Upper lobe of left lung (tissue), 6 donors: ENCODE measurements at regions not wholly inside any gene's neighbourhood (a gene's known extent, or its start where the extent isn't known, plus 50 kb on each side); places are given as distances from the start of the nearest gene placed in this dataset.

Source experiments
- ATAC-seq, 2 donors: fragments of 200-7000 bp; cut with Tn5 transposase; one replicate each; pipeline ENCODE4 v1.9.1; 2022; ENCODE audit warnings: mild to moderate bottlenecking in 2 of 2, moderate library complexity in 2 of 2; ENCODE audit not compliant: low FRiP score in 2 of 2
- DNase-seq, 2 donors: peaks; one replicate each; pipeline ENCODE4 v3.0.0-alpha.2; 2019 to 2020
- H3K27ac ChIP-seq, 4 donors: fragments of 200-600 bp; sonication (generic); one replicate each; pipeline ENCODE4 v1.5.1; 2016 to 2019
- H3K27me3 ChIP-seq, 4 donors: fragments of 200-600 bp; sonication (generic); one replicate each; pipeline ENCODE4 v1.5.1; 2017 to 2019
- H3K36me3 ChIP-seq, 4 donors: fragments of 200-600 bp; sonication (generic); one replicate each; pipeline ENCODE4 v1.5.1; 2016 to 2019
- H3K4me1 ChIP-seq, 4 donors: fragments of 200-600 bp; sonication (generic); one replicate each; pipeline ENCODE4 v1.5.1; 2018 to 2019
- H3K4me3 ChIP-seq, 4 donors: fragments of 200-600 bp; sonication (generic); one replicate each; pipeline ENCODE4 v1.5.1; 2017 to 2019; ENCODE audit warnings: mild to moderate bottlenecking in 2 of 4, moderate library complexity in 1 of 4
- H3K9me3 ChIP-seq, 4 donors: fragments of 200-600 bp; sonication (generic); one replicate each; pipeline ENCODE4 v1.5.1; 2018 to 2019
- EP300 ChIP-seq, 4 donors: sonication (generic); formaldehyde crosslinking; IDR thresholded peaks; one replicate each; pipeline ENCODE4 v1.5.1; 2017; ENCODE audit warnings: antibody characterized with exemption in 4 of 4, control low read depth in 2 of 4
- POLR2A ChIP-seq, 4 donors: fragments of 450-650 bp; IDR thresholded peaks; one replicate each; pipeline ENCODE4 v1.5.1; 2016 to 2017; ENCODE audit warnings: antibody characterized with exemption in 4 of 4, mild to moderate bottlenecking in 2 of 4
- POLR2AphosphoS5 ChIP-seq, 2 donors: sonication (generic); formaldehyde crosslinking; IDR thresholded peaks; one replicate each; pipeline ENCODE4 v1.5.1; 2017; ENCODE audit warnings: antibody characterized with exemption in 2 of 2
- WGBS, 2 donors: methylation state at CpG; one replicate each; pipeline ENCODE4 v1.1.5; 2017 to 2018; 5-methylcytosine and 5-hydroxymethylcytosine counted together
- TF ChIP-seq, protein P1 (sequence below), 6 experiments: fragments of 450-650 bp in 4 of 6; fragments of 200-600 bp in 2 of 6; sonication (generic) in 2 of 6; IDR thresholded peaks; one replicate each; pipeline ENCODE4 v1.5.1; 2016 to 2019; ENCODE audit warnings: antibody characterized with exemption in 6 of 6
- donor health status: DM: no; HTN: no; CAD: no; lungs with moderate emphysema.
- donor health status: DM: no; HTN: yes; CAD: no; lungs with severe emphysema.

DNA sequence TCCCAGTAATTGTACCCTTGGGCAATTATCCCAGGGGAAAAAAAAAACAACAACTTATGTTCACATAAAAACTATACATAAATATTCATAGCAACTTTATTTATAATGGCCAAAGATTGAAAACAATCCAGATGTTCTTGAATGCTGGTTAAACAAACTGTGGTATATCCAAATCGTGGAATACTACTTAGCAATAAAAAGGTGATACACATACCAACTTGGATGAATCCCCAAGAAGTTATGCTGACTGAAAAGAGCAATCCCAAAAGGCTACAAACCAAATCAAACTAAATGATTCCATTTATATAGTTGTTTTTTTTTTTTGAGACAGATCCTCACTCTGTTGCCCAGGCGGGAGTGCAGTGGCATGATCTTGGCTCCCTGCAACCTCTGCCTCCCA is 129.7 kb downstream of the QRSL1 start:
- Histone ChIP-seq H3K4me1 (no peaks in the 10 kb centered on the region), H3K4me3 (no peak overlapping the region), H3K36me3 (no peaks in the 10 kb centered on the region), H3K9me3 (no peaks in the 10 kb centered on the region), H3K27ac (no peak overlapping the region), H3K27me3 (no peaks in the 10 kb centered on the region)
- no peak for ATAC-seq
- 95 to 96% methylated on average over 2 of the region's 2 CpGs for WGBS, 2 donors
- no peak for DNase-seq
- TF ChIP-seq EP300 (IDR thresholded peaks at IDR 0.05) = no peak
- TF ChIP-seq POLR2A (IDR thresholded peaks at IDR 0.05) = no peak
- TF ChIP-seq POLR2AphosphoS5 (IDR thresholded peaks at IDR 0.05) = no peak
- TF ChIP-seq, protein P1, sequence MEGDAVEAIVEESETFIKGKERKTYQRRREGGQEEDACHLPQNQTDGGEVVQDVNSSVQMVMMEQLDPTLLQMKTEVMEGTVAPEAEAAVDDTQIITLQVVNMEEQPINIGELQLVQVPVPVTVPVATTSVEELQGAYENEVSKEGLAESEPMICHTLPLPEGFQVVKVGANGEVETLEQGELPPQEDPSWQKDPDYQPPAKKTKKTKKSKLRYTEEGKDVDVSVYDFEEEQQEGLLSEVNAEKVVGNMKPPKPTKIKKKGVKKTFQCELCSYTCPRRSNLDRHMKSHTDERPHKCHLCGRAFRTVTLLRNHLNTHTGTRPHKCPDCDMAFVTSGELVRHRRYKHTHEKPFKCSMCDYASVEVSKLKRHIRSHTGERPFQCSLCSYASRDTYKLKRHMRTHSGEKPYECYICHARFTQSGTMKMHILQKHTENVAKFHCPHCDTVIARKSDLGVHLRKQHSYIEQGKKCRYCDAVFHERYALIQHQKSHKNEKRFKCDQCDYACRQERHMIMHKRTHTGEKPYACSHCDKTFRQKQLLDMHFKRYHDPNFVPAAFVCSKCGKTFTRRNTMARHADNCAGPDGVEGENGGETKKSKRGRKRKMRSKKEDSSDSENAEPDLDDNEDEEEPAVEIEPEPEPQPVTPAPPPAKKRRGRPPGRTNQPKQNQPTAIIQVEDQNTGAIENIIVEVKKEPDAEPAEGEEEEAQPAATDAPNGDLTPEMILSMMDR (IDR thresholded peaks at IDR 0.05) = no peak

- TF ChIP-seq EP300 (IDR thresholded peaks at IDR 0.05) (no peak), POLR2AphosphoS5 (IDR thresholded peaks at IDR 0.05) (no peak), POLR2A (IDR thresholded peaks at IDR 0.05) (no peak)
- TF ChIP-seq, protein P1 (IDR thresholded peaks at IDR 0.05) = no peak
- ATAC-seq (no peak), DNase-seq (peak in 1 of 2 donors; percentile 54)
- Histone ChIP-seq H3K4me3 (no peak overlapping the region), H3K27me3 (no peaks in the 10 kb centered on the region), H3K36me3 (no peaks in the 10 kb centered on the region), H3K27ac (no peak overlapping the region), H3K9me3 (no peaks in the 10 kb centered on the region), H3K4me1 (no peaks in the 10 kb centered on the region)
- 70 to 77% methylated on average over 16 of the region's 16 CpGs for WGBS, 2 donors
Measured at GRCh38 chr6:106757722-106758467, 128.5 kb downstream of the QRSL1 start.

GRCh38 chr6:106757267-106757666 is 127.9 kb downstream of the QRSL1 start:
- Histone ChIP-seq H3K4me3 (no peak overlapping the region), H3K9me3 (no peaks in the 10 kb centered on the region), H3K27ac (no peak overlapping the region), H3K36me3 (no peaks in the 10 kb centered on the region), H3K4me1 (no peaks in the 10 kb centered on the region), H3K27me3 (no peaks in the 10 kb centered on the region)
- TF ChIP-seq, protein P1 (IDR thresholded peaks at IDR 0.05) = no peak
- TF ChIP-seq EP300 (IDR thresholded peaks at IDR 0.05) (peak in 1 of 4 donors; percentile 29), POLR2A (IDR thresholded peaks at IDR 0.05) (no peak)
- 24 to 36% methylated on average over 2 of the region's 2 CpGs for WGBS, 2 donors
- DNase-seq (no peak), ATAC-seq (no peak)

GRCh38 chr6:106754215-106754614 is 124.8 kb downstream of the QRSL1 start:
- Histone ChIP-seq H3K27ac (no peak overlapping the region), H3K9me3 (no peaks in the 10 kb centered on the region), H3K27me3 (no peaks in the 10 kb centered on the region), H3K36me3 (no peaks in the 10 kb centered on the region), H3K4me3 (no peak overlapping the region), H3K4me1 (no peaks in the 10 kb centered on the region)
- DNase-seq (no peak), ATAC-seq (no peak)
- TF ChIP-seq, protein P1 (IDR thresholded peaks at IDR 0.05) = no peak
- TF ChIP-seq POLR2AphosphoS5 (IDR thresholded peaks at IDR 0.05) (no peak), POLR2A (IDR thresholded peaks at IDR 0.05) (no peak)
- 80 to 84% methylated on average over 5 of the region's 5 CpGs for WGBS, 2 donors

GRCh38 chr6:106752641-106753040 is 123.3 kb downstream of the QRSL1 start:
- 79 to 80% methylated on average over 4 of the region's 4 CpGs for WGBS, 2 donors
- DNase-seq (no peak), ATAC-seq (no peak)
- Histone ChIP-seq H3K27ac (no peak overlapping the region), H3K4me3 (no peak overlapping the region), H3K36me3 (no peaks in the 10 kb centered on the region), H3K9me3 (no peaks in the 10 kb centered on the region), H3K27me3 (no peaks in the 10 kb centered on the region), H3K4me1 (no peaks in the 10 kb centered on the region)
- TF ChIP-seq EP300 (IDR thresholded peaks at IDR 0.05) = no peak
